DMS 273 treated with DMSO at 0.1 percent for 48 hours (cell line): ENCODE measurements at regions not wholly inside any gene's neighbourhood (a gene's known extent, or its start where the extent isn't known, plus 50 kb on each side); places are given as distances from the start of the nearest gene placed in this dataset.
"Not testable (repeated sequence)": the region's sequence is repeated elsewhere in the genome, so short reads cannot be mapped to it uniquely, and the experiment has no call there.

ENCODE experiments used
- DNase-seq: peaks from one replicate; lab custom pipeline; 2025; lab: John Stamatoyannopoulos, UW

DNA sequence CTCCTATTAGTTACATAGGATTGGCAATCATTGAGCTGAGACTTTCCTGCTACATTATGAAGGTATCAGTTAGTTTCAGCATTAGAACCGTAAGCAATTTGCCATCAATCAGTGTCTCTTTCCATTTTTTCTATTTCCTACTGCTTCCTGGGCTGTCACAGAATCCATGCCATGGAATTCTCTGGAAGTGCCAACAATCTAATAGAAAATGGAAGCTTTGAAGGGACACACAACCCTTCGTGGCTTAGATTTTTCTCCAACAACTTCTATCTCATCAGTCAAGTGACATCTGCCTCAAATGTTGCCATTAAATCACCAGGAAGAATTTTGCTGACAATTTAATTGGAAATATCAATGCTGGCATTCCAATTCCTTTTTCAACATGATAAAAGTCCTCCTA is 183.5 kb upstream of the PARD3B start:
- DNase-seq, result no peak

DNA sequence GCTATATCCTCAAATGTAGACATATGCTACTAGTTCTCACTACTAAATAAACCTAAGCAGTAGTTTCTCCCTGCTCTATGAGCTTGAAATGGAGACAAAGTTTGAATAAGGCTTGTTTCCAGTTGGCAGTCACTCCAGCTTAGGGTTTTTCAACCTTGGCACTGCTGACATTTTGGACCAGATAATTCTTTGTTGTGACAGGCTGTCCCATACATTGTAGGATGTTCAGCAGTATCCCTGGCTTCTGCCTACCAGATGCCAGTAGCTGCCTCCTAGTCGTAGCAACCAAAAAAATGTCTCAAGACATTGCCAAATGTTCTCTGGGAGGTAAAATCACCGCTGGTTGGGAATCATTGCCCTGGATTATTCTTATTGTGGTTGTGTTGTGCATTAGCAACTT is 182.7 kb upstream of the PARD3B start:
- DNase-seq, result no peak

DNA sequence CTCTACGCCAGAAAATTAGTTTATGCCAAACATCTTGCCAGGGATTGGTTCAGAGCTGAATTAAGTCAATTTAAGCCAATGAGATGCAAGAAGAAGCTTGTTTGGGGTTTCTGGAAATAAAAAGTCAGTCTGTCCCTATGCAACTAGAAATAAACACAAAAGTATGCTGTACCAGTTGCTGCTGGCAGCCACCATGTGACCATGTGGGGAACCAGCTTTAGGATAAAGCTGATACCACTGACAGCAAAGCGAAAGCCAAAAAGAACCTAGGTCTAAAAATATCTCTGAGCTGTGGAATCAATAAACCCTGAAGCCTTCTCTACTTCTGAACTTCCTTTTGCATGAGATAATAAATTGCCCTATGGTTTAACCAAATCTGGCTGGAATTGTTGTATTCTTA is 181.8 kb upstream of the PARD3B start:
- DNase-seq, result no peak

DNA sequence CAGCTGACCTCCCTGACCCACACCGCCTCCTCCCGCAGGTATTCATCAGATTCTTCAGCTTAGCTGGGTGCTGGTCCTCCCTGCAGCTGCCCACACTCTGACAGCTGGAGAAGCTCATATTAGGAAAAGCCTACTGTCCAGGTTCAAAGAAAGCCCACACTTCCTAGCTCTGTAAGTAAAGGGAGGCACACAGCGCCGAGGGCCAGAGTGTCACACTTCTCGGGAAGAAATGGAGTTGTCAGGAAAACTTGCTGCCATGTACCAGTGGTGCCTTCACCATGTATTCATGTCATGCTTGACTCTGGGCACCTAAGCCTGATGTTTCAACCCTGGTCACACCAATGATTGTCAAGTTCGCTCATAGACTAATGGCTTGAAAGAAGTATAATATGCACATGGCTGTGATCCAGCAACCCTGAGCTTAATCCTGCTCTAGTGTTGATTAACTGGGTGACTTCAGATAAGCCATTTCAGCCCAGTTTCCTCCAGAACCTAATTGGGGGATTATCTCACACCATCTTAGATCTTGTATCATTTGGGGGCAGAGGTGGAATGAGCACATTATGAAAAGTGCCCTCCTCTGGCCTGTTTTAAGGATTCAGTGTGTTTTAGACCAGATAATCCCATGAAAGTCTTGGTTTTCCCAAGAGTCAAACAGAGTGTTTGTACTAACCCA is 180.3 kb upstream of the PARD3B start:
- DNase-seq, result no peak

DNA sequence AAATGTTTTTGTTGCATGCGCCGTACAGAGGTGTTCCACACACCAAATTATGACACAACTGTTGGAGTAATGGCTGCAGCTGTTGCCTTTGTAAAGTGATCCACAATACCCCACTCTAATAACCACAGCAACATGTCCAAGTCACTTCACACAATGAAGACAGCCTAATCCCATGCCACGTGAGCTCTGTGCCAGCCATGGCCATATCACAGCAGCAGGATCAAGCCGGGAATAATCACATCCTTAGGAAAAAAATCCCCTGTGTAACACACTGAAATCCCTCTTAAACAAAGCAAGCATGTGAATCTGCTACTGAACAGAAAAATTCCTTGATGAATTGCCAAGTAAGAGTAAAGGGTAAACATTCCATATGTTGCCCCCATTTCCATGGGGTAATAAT is 179.5 kb upstream of the PARD3B start:
- DNase-seq, result no peak

DNA sequence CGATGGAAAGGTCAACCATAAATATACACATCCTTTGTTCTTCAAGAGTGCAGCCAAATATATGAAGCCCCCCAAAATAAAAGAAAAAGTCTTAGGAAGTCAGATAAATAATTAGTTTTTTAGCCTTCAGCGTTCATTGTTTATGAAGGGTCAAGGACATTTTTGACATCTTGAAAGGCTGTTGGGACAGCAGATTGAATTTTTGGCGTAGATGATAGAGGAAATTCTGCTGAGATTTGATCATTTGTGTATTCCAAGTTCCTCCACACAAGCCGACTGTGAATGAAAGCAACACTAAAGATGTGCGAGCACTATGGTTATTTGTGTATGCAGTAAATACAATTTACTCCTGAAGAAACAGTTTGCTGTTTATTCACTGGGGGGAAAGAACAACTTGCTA is 177.8 kb upstream of the PARD3B start:
- no peak for DNase-seq

DNA sequence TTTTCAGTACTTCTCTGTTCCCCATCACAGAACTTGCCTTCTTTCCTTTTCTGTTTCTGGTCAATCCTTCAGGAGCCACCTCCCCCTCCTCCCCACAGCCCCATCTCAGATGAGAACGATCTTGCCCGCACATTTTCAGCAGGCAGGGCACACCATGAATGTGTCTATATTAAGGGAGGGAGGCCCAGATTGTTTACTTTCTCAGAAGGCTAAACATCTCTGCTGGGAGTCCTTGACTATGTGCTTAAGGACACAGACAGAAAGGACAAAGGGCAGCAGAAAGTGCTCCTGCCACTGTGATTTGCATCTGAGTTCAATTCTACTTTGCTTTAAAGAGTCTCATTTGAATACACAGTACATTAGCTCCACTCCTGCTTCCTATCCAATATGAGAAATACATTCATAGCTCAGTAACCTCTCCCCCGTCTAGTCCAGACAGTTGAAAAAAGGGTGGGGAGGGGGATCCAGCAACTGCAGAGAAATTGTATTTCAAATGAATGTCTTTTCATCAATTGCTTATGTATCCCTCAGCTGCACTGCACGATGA is 175.0 kb upstream of the PARD3B start:
- no peak for DNase-seq

DNA sequence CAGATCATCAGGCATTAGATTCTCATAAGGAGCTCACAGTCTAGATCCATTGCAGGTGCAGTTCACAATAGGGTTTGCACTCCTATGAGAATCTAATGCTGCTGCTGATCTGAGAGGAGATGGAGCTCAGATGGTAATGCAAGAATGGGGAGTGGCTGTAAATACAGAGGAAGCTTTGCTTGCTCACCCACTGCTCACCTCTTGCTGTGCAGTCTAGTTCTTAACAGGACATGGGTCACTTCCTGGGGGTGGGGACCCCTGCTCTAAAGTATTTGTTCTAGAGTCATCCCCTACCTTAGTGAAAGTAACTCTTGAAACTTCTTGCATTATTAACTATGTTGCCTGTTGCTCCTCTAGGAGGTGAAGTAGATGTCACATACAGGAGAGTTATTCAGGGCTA is 171.3 kb upstream of the PARD3B start:
- no peak for DNase-seq

DNA sequence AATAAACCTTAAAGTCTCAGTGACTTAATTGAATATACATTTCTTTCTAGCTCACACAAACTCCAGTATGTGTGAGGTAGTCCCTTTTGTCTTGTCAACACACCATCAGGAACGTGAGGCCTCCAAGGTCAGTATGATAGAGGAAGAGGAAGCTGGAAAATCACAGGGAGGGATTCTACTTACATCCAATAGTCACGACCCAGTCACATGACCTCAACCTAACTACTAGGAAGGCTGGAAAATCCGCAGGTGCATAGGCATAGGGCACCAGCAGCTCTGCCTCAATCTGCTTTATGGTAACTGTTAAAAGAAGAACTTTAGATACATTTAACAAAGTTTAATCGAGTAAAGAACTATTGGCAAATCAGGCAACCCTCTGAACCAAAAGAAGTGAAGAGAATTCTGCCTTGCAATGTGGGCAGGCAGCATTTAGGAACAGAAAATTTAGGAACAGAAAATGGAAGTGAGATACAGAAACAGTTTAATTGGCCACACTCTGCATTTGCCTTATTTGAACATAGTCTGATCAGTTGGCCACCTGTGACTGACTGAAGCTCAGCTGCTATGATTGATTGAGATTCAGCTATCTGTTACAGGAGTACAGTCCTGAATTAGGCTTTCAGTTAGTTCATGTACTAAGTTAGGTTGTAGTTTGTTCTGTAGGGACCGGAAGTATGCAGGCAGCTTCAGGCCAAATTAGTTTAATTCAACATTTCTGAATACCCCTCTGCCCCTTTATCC is 165.0 kb upstream of the PARD3B start:
- DNase-seq, result no peak

DNA sequence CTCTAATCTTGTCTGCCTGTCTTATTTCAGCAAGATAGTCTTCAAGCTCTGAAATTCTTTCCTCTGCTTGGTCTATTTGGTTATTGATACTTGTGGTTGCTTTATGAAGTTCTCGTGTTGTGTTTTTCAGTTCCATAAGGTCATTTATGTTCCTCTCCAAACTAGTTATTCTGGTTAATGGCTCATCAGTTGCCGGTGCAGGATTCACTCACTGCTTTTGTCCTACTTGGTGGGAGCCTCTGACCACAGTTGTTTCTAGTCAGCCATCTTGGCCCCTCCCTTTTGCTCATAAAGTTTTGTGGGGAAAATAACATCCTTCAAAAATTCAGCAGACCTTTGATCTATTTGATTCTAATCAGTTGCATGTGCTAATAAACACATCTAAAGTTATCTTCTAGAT is 158.6 kb upstream of the PARD3B start:
- no peak for DNase-seq

DNA sequence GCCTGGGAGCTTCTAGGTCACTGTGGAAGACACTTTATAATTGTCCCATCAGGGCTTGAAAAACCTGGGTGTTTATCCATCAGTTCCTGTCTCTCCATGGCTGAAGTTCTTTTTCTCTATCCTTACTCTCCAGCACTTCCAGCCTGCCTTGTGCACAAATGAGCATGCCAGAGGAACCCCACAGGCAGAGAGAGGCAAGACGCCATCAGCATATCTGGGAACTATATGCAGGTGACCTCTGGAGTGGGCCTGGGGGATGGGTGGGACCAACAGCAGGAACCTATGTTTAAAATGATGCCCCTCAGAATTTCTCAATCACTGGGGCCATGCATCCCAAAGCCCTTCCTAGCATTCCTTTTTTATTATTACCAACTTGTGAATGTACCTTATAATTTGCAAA is 156.2 kb upstream of the PARD3B start:
- no peak for DNase-seq

DNA sequence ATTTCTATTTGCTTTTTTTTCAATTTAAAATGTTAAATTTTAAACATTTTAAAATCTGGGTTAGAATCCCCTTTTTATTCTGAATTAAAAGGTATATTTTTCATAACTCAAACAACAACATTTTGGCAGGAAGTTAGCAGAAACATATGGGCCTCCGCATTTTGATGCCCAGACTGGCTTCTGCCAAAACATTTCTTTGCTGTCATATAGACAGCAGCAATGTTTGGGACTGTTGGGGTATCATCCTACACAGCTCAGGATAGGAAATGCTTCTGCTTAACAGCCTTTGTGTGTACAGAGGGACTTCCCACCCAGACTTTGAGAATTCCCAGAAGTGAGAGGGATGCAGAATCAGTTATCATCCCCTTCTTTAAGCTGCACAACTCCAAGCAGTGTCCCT is 155.4 kb upstream of the PARD3B start:
- no peak for DNase-seq

DNA sequence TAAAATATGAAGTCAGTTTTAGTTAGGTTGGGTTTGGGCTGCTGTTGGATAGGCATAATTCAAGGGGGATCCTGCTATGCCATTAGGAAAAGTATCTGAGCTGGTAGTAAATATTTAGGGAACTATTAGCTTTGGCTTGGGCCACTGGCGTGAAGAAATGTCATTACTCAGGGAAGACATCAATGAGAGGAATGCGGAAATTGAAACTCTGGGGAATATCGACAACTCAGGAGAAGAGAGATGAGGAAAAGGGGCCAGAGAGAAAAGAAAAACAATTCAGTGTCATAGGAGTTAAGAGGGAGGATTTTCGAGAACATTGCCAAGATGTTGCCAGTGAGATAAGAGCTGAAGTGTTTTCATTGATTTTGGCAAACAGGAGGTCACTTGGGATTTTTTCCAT is 149.7 kb upstream of the PARD3B start:
- no peak for DNase-seq

DNA sequence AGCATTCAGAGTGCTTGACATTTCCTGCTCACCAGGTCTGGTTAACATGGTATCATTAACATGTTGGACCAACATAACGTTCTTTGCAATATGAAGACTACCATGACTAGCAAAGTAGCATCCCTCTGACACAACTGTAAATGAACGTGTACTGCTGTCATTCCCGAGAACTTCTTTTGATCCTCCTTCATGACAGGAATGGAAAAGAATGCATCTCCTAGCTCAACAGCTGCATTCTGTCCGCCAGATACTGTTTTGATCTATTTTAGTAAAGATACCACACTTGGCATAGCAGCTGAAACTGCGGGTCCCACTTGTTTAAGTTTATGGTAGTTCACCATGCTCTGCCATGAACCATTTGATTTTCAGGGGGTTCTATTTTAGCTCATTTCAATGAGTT is 144.2 kb upstream of the PARD3B start:
- no peak for DNase-seq

DNA sequence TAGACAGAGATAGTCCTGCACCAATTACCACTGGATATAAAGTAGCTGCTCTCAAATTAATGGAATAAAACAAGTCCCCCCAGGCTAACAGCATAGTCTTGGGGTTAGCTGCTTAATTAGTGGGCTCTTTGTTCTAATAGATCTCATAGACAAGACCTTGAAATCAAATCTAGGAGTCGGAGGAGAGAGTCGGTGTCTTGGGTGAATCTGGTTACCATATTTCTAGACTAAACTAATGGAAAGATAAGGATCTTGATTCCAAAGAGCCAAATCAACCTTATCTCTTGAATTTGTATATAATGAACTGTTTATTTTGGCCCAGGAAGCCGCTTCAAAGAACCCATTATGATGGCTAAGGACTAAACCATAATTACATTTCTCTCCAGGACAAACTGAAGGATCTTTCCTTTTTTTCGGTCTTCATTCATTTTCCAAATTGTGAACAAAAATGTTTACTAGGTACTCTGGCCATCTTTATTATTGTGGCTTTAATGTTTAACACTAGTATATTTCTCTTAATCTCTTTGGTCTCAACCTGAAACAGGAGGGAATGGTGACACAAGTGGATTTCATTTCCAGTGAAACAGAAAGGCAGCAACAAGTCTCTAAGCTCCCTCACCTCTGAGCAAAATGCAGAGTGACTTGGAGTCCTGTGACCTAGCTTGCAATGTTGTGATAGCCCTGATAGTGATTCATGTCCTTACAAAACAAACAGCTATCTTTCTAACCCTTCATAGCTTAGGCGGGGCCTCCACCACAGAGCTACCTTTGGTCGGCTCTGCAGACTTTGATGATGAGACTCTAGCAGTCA is 137.9 kb upstream of the PARD3B start:
- no peak for DNase-seq

DNA sequence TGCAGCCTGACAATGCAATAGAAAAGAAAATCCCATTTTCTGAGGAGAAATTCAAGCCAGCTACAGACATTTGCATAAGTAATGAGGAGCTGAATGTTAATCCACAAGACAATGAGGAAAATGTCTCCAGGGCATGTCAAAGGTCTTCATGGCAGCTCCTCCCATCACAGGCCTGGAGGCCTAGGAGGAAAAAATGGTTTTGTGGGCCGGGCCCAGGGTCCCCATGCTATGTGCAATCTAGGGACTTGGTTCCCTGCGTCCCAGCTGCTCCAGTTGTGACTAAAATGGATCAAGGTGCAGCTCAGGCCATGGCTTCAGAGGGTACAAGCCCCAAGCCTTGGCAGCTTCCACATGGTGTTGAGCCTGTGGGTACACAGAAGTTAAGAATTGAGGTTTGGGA is 132.5 kb upstream of the PARD3B start:
- DNase-seq, result not testable (repeated sequence)

DNA sequence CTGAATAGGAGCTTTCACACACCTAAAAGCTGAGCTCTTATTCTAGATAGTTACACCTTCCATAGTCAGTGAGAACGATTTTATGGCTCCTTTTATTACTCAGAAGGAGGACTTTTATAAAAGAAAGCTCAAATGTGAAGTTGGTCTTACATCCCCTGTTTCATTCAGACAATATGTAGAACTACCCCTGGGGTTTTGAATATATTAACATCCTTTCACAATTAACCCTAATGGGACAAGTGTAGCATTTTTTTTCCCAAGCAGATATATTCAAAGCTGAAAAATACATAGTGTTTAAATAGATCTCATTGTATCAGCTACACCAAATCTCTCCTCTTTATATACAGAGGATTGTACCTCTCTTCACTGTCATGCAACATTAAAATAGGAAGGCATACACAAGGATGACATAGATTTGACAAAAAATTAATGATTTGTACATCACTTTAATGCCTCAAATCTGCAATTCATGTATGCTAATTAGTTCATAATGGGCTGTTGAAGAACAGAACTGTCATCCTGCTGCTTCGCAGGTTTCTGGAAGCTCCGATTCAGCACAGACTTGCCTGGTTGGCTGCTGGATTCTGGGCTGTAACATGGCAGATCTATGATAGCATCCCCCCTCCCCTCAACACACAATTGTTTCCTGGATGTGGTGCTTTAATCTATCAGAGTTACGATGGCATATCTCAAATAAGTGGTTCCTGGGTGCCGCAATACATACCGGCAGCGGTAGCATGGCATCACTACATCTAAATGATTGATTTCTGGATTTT is 129.7 kb upstream of the PARD3B start:
- DNase-seq, result no peak

DNA sequence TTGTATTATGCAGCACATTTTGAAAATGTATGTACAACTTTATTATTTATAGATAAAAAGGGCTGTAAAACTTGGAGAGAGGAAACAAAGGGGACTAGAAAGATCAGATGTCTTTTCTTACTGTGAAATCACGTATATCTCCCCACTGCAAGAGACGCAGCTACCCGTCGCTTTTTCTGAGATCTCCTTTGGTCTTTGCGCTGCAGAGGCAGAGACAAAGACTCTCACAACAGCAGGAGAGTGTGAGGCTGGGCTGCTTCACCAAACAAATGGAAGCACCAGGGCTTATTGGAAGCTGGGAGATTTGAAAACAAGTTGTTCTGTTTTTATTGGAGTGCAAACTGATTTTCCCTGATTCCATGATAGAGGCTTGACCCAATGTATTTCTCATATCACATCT is 129.0 kb upstream of the PARD3B start:
- DNase-seq, result no peak

DNA sequence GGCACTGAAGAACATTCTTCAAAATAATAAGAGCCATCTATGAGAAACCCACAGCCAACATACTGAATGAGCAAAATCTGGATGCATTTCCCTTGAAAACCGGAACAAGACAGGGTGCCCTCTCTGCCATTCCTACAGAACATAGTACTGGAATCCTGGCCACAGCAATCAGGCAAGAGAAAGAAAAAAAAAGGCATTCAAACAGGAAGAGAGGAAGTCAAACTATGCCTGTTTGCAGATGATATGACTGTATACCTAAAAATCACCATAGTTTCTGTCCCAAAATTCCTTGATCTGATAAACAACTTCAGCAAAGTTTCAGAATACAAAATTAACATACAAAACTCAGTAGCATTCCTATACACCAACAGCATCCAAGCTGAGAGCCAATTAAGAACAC is 119.5 kb upstream of the PARD3B start:
- DNase-seq, result no peak

DNA sequence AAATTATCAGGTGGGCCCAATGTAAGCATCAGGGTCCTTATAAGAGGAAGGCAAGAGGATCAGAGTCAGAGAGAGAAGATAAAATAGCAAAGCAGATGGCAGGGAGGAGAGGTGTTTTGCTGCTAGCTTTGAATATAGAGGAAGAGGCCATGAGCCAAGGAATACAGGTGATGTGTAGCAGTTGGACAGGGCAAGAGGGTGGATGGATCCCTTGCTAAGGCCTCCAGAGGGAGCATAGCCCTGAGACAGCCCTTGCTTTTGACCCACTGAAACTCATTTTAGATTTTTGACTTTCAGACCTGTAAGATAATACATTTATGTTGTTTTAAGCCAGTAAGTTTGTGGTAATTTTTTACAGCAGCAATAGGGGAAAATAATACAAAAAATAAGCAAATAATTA is 116.6 kb upstream of the PARD3B start:
- DNase-seq, result no peak

DNA sequence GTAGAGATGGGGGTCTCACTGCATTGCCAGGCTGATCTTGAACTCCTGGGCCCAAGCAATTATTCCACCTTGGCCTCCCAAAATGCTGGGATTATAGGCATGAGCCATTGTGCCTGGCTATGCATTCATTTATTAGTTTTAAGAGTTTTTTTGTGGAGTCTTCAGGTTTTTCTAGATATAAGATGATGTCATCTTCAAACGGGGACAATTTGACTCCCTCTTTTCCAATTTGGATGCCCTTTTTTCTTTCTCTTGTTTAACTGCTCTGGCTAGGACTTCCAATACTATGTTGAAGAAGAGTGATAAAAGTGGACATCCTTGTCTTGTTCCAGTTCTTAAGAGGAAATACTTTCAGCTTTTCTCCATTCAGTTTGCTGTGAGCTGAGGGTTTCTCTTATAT is 113.7 kb upstream of the PARD3B start:
- no peak for DNase-seq

DNA sequence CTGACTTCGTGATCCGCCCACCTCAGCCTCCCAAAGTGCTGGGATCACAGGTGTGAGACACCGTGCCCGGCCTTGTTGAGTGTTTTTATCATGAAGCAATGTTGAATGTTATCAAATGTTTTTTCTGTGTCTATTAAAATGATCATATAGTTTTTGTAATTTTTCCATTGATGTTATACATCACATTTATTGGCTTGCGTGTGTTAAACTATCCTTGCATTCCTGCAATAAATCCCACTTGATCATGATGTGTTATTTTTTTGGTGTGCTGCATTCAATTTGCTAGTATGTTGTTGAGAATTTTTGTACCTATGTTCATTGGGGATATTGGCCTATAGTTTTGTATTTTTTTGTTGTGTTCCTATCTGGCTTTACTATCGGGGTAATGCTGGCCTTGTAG is 113.1 kb upstream of the PARD3B start:
- no peak for DNase-seq
